OCI-LY3 (cell line): ENCODE measurements at regions not wholly inside any gene's neighbourhood (a gene's known extent, or its start where the extent isn't known, plus 50 kb on each side); places are given as distances from the start of the nearest gene placed in this dataset.

Experiments used
- CTCF ChIP-seq: fragments of 200-600, 300-600 bp; sonication (generic); IDR thresholded peaks from 2 replicates; pipeline ENCODE4 v1.5.1; 2014; ENCODE audit warnings: antibody characterized with exemption, low read length, low read depth
- EZH2phosphoT487 ChIP-seq: fragments of 200-600 bp; shearing (Covaris generic); IDR thresholded peaks from 2 replicates; pipeline ENCODE4 v1.6.1; 2018; ENCODE audit warnings: antibody characterized with exemption, mixed run types, low read depth

GRCh38 chr10:55065185-55065584 lies 264.2 kb upstream of the PCDH15 start:
- TF ChIP-seq CTCF (no peak), EZH2phosphoT487 (no peak)
